ENCODE measurements at regions not wholly inside any gene's neighbourhood (a gene's known extent, or its start where the extent isn't known, plus 50 kb on each side); places are given as distances from the start of the nearest gene placed in this dataset.

GRCh38 chr9:80926611-80927010 lies 762.7 kb downstream of the TLE1 start:
- Histone ChIP-seq H3K27me3 (ENCODE audit: insufficient read depth, poor library complexity, severe bottlenecking) (no peaks in the 10 kb centered on the region), H3K4me1 (ENCODE audit: insufficient read depth, poor library complexity, severe bottlenecking) (no peaks in the 10 kb centered on the region), H3K9me3 (ENCODE audit: severe bottlenecking) (no peaks in the 10 kb centered on the region), H3K4me3 (ENCODE audit: severe bottlenecking) (no peak overlapping the region), H3K36me3 (ENCODE audit: low read depth) (no peaks in the 10 kb centered on the region), H3K27ac (ENCODE audit: poor library complexity, severe bottlenecking) (no peak overlapping the region)
- no peak for DNase-seq (ENCODE audit: low spot score)
- TF ChIP-seq CTCF (IDR thresholded peaks at IDR 0.05; ENCODE audit: poor library complexity, severe bottlenecking) = no peak
- no peak for ATAC-seq (ENCODE audit: low read depth)

GRCh38 chr9:80922544-80922943 lies 766.8 kb downstream of the TLE1 start:
- DNase-seq (ENCODE audit: low spot score) (no peak), ATAC-seq (ENCODE audit: low read depth) (no peak)
- H3K4me3 ChIP-seq (ENCODE audit: severe bottlenecking) = no peak overlapping the region
- H3K4me1 ChIP-seq (ENCODE audit: insufficient read depth, poor library complexity, severe bottlenecking) = no peaks in the 10 kb centered on the region
- H3K9me3 ChIP-seq (ENCODE audit: severe bottlenecking) = no peaks in the 10 kb centered on the region
- no peak for TF ChIP-seq CTCF (IDR thresholded peaks at IDR 0.05; ENCODE audit: poor library complexity, severe bottlenecking)
- no peak overlapping the region for H3K27ac ChIP-seq (ENCODE audit: poor library complexity, severe bottlenecking)
- H3K36me3 ChIP-seq (ENCODE audit: low read depth) = no peaks in the 10 kb centered on the region
- H3K27me3 ChIP-seq (ENCODE audit: insufficient read depth, poor library complexity, severe bottlenecking) = no peaks in the 10 kb centered on the region

GRCh38 chr9:80906728-80907127 lies 782.6 kb downstream of the TLE1 start:
- TF ChIP-seq CTCF (IDR thresholded peaks at IDR 0.05; ENCODE audit: poor library complexity, severe bottlenecking) = no peak
- Histone ChIP-seq H3K27me3 (ENCODE audit: insufficient read depth, poor library complexity, severe bottlenecking) (no peaks in the 10 kb centered on the region), H3K4me1 (ENCODE audit: insufficient read depth, poor library complexity, severe bottlenecking) (no peaks in the 10 kb centered on the region), H3K4me3 (ENCODE audit: severe bottlenecking) (no peak overlapping the region), H3K27ac (ENCODE audit: poor library complexity, severe bottlenecking) (no peak overlapping the region), H3K9me3 (ENCODE audit: severe bottlenecking) (no peaks in the 10 kb centered on the region), H3K36me3 (ENCODE audit: low read depth) (no peaks in the 10 kb centered on the region)
- ATAC-seq (ENCODE audit: low read depth) = no peak
- no peak for DNase-seq (ENCODE audit: low spot score)

- no peak for DNase-seq (ENCODE audit: low spot score)
- H3K27me3 ChIP-seq (ENCODE audit: insufficient read depth, poor library complexity, severe bottlenecking) = no peaks in the 10 kb centered on the region
- no peak overlapping the region for H3K4me3 ChIP-seq (ENCODE audit: severe bottlenecking)
- H3K4me1 ChIP-seq (ENCODE audit: insufficient read depth, poor library complexity, severe bottlenecking) = no peaks in the 10 kb centered on the region
- no peak overlapping the region for H3K27ac ChIP-seq (ENCODE audit: poor library complexity, severe bottlenecking)
- TF ChIP-seq CTCF (IDR thresholded peaks at IDR 0.05; ENCODE audit: poor library complexity, severe bottlenecking) = no peak
- no peaks in the 10 kb centered on the region for H3K9me3 ChIP-seq (ENCODE audit: severe bottlenecking)
- 0 out of 3 replicates have a peak, but pooled peaks have one; percentile 27 for ATAC-seq (ENCODE audit: low read depth)
- H3K36me3 ChIP-seq (ENCODE audit: low read depth) = no peaks in the 10 kb centered on the region
These were observed 790.1 kb downstream of the TLE1 start for GRCh38 chr9:80899208-80899607.

- Histone ChIP-seq H3K36me3 (ENCODE audit: low read depth) (no peaks in the 10 kb centered on the region), H3K9me3 (ENCODE audit: severe bottlenecking) (peaks cover 2% of the 10 kb centered on the region), H3K4me1 (ENCODE audit: insufficient read depth, poor library complexity, severe bottlenecking) (no peaks in the 10 kb centered on the region), H3K4me3 (ENCODE audit: severe bottlenecking) (no peak overlapping the region), H3K27ac (ENCODE audit: poor library complexity, severe bottlenecking) (no peak overlapping the region), H3K27me3 (ENCODE audit: insufficient read depth, poor library complexity, severe bottlenecking) (no peaks in the 10 kb centered on the region)
- ATAC-seq (ENCODE audit: low read depth) = no peak
- no peak for DNase-seq (ENCODE audit: low spot score)
- TF ChIP-seq CTCF (IDR thresholded peaks at IDR 0.05; ENCODE audit: poor library complexity, severe bottlenecking) = no peak
These were observed 796.2 kb downstream of the TLE1 start for GRCh38 chr9:80893190-80893589.

Data from RWPE2 (cell line).